HG03135 (cell line): ENCODE measurements at regions not wholly inside any gene's neighbourhood (a gene's known extent, or its start where the extent isn't known, plus 50 kb on each side); places are given as distances from the start of the nearest gene placed in this dataset.

ENCODE experiments used
- ATAC-seq: cut with Tn5 transposase; IDR thresholded peaks from one replicate; pipeline ENCODE4 v1.9.1; 2021; ENCODE audit warnings: mild to moderate bottlenecking, moderate library complexity; ENCODE audit not compliant: unreplicated experiment

GRCh38 chr2:2839393-2839781 is 508.3 kb upstream of the MYT1L start:
- no peak for ATAC-seq

DNA sequence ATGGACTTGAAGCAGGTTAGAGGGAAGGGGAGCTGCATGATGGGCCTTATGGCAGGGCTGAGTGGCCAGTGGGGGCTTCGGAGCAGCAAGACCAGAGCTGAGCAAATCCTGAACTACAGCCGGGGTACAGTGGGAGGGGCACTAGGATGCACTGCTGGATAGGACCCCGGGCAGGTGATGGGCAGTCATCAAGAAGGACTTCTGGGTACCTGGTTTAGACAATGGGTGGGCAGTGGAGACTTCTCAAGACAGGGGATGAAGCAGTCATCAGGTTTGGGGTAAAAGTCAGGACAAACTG is 507.4 kb upstream of the MYT1L start:
- ATAC-seq: no peak

DNA sequence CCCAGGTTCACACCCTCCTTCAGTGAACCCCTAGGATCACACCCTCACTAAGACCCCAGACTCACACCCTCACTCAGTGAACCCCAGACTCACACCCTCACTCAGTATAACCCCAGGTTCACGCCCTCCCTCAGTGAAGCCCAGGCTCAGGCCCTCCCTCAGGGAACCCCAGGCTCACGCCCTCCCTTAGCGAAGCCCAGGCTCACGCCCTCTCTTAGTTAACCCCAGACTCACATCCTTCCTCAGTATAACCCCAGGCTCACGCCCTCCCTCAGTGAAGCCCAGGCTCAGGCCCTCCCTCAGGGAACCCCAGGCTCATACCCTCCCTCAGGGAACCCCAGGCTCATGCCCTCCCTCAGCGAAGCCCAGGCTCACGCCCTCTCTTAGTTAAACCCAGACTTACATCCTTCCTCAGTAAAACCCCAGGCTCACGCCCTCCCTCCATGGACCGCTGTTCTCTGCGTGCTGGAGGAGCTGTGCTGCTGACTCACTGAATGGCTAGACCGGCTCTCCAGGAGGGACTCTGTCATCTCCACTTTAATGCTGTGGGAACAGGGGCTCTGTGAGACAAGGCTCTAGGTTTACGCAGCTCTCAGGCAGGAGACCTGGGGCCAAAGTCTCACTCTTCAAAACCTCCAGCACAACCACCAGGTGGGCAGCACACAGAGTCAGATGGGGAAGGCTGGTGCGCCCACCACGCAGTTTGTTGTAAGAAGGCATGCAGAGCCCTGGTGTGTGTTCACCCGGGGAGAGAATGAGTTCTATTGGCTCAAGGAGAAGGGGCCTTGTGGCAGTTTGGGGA is 506.9 kb upstream of the MYT1L start:
- ATAC-seq: no peak

DNA sequence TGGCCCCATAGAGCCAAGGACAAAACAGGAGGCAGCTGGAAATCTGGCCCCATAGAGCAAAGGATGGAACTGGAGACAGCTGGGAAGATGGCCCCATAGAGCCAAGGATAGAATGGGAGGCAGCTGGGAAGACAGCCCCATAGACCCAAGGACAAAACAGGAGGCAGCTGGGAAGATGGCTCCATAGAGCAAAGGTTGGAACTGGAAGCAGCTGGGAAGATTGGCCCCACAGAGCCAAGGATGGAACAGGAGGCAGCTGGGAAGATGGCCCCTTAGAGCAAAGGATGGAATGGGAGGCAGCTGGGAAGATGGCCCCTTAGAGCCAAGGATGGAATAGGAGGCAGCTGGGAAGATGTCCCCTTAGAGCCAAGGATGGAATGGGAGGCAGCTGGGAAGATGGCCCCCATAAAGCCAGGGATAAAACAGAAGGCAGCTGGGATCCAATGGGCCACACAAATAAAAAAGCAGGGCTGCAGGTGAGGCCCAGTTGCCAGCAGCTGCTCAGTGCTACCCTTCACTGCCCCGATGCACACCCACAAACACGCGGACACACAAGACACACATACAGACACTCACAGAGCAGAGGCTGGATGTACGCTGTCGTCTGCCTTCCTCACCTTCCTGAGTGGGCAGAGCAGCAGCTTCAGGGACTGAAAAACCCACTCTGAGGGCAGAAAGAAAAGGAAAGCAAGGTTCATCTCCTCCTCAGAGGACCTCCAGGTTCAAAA is 505.4 kb upstream of the MYT1L start:
- ATAC-seq: no peak

- no peak for ATAC-seq
These were observed 503.6 kb upstream of the MYT1L start for GRCh38 chr2:2834516-2835254.

DNA sequence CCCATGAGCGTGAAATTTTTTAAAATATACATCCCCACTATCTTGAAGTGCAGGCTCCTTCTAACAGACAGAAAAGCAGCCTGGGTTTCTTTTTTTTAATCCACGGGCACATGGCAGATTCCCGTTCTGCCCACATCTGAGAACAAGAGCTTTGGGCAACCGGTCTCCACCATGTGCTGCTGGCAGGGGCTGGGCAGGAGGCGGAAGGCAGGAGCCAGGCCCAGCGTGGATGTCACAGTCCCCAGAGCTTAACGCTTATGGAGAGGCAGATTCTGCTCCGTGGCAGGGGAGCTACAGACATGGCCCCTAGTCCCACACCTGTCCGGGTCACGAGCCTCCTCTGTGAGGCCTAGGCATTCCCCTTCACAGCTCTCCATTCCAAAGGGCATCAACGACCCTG is 503.0 kb upstream of the MYT1L start:
- no peak for ATAC-seq

GRCh38 chr2:2832657-2833056 is 501.6 kb upstream of the MYT1L start:
- ATAC-seq: no peak

- ATAC-seq: no peak
These were observed 500.6 kb upstream of the MYT1L start for GRCh38 chr2:2831633-2832032.

- no peak for ATAC-seq
These were observed 499.5 kb upstream of the MYT1L start for GRCh38 chr2:2830576-2830975.

DNA sequence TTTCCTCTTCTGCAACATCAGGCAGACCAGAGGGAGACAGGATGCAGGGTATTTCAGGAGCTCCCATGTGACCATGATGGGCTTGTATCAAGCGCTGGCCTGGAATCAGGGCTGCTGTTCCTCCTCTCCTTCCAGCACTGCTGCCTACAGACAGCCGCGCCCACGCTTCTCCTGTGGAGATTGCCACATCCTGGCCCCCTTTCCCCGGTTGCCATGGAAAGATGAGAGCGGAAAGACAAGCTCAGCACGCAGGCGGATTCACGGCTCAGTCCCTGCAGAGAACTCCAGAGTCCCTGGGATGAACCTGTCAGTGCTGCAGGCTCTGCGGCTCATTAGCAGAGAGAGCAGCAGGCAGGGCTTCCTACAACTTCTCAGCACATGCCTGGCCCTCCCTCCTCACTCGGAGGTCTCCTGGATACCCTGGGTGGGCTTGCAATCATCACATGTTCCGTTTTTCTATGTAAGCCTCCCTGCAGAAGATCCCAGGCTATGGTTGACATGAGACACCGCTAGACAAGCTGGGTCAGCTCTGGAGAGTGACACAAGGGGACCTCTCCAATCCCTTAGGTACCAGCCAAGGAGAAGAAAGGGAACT is 497.8 kb upstream of the MYT1L start:
- no peak for ATAC-seq

- ATAC-seq: no peak
These were observed 496.7 kb upstream of the MYT1L start for GRCh38 chr2:2827761-2828221.

DNA sequence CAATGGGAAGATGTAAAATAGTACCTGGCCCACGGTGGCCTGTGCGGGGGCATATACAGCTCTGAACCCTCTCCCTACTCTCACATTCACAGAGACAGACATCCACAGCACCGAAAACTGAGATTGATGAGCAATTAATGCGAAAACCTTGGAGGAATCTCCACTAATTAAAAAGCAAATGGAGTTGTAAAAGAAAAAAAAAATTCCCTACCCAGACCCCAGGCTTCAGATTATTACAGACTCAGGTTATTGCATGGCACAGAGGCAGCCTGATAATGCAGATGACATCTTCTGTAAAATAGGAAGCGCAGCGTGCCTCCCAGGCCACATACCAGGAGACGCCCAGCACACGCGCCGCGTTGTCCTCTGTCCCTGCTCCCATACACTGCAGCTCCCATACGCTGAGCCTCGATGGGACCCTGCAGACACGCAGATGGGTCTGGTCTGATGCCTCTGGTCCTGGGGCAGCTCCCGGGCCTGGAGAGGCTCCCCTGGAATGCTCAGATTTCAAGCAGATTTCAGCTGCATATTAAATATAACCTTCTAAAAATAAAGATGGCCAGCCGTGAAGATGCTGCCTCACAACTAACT is 496.1 kb upstream of the MYT1L start:
- no peak for ATAC-seq

DNA sequence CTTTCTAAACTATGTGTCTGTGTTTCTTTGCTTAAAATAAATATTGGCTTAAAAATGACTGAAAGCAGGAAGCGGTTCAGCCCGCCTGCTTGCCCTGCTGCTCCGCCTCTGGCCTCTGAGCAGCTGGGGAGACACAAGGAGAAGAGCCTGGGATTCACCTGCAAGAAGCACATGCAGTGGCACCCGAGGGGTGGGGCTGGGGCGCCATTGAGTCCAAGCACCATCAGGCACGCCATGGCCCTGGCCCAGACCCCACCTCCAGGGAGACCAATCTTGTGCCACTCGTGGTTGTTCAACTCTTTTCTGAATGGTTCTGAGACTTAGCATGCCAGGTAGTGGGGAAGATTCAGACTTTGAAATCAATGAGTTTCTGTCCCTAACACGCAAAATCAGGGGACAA is 495.5 kb upstream of the MYT1L start:
- ATAC-seq: no peak

DNA sequence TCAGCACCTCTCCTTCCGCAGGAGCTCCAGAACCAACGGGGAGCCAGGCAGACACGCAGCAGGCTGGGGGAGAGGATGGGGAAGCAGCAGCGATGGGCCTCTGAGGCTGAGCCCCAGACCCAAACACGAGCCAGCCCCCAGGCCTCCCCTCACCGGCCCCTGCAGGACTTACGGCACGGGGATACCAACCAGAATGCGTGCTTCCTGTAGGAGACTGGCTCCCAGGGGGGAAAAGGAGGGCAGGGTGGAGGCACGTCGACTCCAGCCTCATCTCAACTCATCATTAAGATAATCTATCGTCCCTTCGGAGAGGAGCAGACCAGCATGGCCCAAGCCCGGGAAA is 495.1 kb upstream of the MYT1L start:
- no peak for ATAC-seq

DNA sequence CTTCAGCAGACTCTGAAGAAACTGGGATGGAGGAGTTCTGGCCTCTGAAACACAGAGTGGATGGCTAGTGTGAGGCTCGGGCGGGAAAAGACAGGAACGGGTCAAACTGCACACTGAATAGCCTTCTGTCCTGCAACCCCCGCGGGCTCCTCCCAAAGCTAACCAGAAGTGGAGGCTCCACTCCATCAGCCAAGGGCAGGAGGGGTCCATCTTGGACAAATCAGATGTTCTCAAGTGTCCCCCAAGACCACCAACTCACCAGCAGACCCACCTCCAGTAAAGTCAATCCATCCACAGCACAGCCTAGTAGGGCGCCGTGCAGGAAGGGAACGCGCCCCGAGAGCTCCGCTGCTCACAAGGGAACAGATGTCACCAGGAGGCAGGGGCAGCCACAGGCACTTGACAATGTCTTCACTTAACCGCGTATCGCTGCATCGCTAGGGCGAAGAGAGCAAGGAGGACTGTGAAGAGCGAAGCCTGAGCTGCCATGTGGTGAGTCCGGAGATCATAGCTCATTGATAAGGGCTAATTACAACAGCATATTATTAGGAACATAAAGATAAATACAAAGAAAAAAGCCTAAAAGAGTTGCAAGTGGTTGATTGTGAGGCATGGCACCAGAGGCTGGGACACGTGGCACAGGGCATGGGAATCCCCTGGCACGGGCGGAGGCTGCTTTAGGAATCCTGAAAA is 494.6 kb upstream of the MYT1L start:
- no peak for ATAC-seq

GRCh38 chr2:2825062-2825461 is 494.0 kb upstream of the MYT1L start:
- no peak for ATAC-seq

- ATAC-seq: no peak
These were observed 493.5 kb upstream of the MYT1L start for GRCh38 chr2:2824588-2824987.

DNA sequence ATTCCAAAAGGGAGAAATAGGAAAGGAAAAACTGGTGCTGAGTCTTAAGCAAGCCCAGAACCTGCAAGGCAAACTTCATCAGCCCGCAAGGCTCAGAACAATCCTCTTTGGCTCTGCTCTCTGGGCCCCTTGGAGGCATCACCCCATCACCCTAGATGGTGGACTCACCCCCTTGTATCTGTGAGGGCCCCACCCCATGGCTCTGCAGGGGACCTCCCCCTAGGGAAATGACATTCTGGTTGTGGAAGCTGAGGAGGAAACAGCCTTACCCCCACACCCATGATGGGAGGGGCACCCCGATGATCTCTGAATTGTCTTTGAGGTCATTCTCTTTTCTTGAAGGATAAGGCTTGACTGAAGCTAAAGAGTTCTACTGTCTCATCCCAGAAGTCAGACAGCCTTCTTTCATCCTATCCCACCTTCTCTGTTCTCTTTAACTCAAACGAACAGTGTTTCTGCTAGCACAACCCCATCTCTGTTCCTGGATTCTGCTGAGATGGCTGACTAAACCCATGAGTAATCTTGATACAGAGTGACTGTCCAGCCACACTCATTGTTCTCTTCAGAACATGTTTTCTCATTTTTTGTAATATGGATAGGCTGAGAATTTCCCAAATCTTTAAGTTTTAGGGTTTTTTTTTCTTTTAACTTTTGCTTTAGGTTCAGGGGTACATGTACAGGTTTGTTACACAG is 492.1 kb upstream of the MYT1L start:
- no peak for ATAC-seq

- ATAC-seq: no peak
These were observed 491.1 kb upstream of the MYT1L start for GRCh38 chr2:2822143-2822542.

DNA sequence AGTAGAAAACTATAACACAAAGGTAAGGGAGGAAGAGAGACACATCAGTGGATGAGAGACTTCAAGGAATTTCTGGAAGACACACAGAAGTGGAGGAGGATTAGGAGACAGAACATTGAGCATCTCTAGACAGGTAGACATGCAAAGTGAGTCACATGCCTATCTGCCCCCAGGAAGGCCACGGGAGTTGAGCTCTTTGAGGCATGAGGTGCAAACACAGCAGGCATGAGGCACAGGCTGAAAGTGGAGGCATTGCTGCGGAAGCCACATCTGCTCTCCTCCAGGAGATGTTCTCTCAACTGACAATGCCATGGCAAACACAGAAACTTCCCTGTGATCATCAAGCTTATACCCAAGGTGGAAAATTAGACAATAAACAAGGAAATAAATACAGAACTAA is 481.6 kb upstream of the MYT1L start:
- ATAC-seq: no peak
